ENCODE measurements at regions not wholly inside any gene's neighbourhood (a gene's known extent, or its start where the extent isn't known, plus 50 kb on each side); places are given as distances from the start of the nearest gene placed in this dataset.

GRCh38 chr4:96459105-96459504 lies 619.2 kb downstream of the PDHA2 start:
- Histone ChIP-seq H3K9me3 (ENCODE audit: control insufficient read depth, insufficient read depth, low read length) (peaks cover 2% of the 10 kb centered on the region), H3K4me3 (ENCODE audit: low read depth, low read length) (no peak overlapping the region), H3K36me3 (ENCODE audit: control insufficient read depth, insufficient read depth, low read length) (no peaks in the 10 kb centered on the region), H3K4me1 (ENCODE audit: control insufficient read depth, insufficient read depth, low read length) (no peaks in the 10 kb centered on the region), H3K27me3 (ENCODE audit: control insufficient read depth, insufficient read depth, low read length) (no peaks in the 10 kb centered on the region), H3K27ac (ENCODE audit: low read depth, low read length) (no peak overlapping the region)
- DNase-seq (ENCODE audit: low read depth in 4 of 6, low spot score in 6 of 6), result no peak
- WGBS (ENCODE audit: insufficient coverage), result no CpG with 5 or more reads among the region's 1 CpG

DNA sequence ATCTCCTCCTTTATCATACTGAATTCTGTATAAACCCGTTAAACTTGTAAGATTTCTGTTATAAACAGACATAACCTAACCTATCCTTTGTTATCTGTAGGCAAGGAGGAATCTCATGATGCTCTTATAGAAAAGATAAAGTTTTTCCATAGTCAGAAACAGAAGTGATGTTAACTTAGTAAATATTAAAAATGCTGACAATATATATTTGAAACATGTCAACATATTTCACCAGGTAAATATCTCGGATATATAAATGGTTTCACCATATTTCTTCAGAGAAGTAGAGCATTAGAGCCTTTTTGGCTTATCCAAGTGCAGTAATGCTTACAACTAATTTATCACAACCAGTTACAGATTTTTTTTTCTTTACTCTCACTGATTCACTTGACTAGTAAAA lies 625.9 kb downstream of the PDHA2 start:
- no peak overlapping the region for H3K27ac ChIP-seq (ENCODE audit: low read depth, low read length)
- no peaks in the 10 kb centered on the region for H3K36me3 ChIP-seq (ENCODE audit: control insufficient read depth, insufficient read depth, low read length)
- no peaks in the 10 kb centered on the region for H3K27me3 ChIP-seq (ENCODE audit: control insufficient read depth, insufficient read depth, low read length)
- DNase-seq (ENCODE audit: low read depth in 4 of 6, low spot score in 6 of 6), result no peak
- H3K4me1 ChIP-seq (ENCODE audit: control insufficient read depth, insufficient read depth, low read length), result no peaks in the 10 kb centered on the region
- no peaks in the 10 kb centered on the region for H3K9me3 ChIP-seq (ENCODE audit: control insufficient read depth, insufficient read depth, low read length)
- no peak overlapping the region for H3K4me3 ChIP-seq (ENCODE audit: low read depth, low read length)
- WGBS (ENCODE audit: insufficient coverage), result 86% methylated on average over 1 of the region's 2 CpGs

DNA sequence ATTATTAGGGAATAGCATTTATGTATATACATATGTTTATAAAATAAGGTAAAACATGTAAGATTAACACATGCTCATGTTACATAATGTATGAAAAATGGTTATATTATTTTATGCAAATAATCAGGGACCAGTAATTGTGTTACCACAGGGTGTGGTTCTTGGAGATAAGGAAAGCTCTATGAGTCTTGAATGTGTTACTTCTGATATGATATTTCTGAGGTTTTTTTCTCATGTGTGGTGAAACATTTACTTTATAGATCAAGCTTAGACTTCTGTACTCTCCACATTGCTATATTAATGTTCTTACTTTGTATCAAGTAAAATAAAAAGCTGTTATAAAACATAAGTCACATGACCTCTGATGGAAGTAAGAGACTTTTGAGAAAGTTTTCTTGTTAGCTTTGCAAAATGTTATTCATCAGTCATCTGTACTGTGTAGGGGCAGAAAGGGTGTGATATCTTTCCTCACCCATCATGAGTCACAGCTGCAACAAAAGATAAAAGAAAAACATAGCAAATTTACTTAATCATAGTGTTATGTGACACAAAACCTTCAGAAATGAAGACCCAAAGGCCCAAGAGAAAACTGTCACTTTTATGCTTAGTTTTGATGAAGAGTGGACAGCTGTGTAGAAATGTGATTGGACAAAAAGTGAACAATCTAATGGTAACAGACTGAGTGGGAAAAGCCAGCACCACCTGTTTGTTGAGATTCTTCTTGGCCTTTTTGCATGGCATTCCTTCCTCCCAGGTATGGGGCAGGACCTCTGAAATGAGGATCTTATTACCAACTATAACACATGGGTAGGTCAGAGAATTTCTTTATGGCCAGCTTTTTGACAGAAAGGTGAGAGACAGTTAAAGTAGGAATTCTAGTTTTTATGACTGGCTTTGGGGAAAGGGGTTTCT lies 632.3 kb downstream of the PDHA2 start:
- DNase-seq (ENCODE audit: low read depth in 4 of 6, low spot score in 6 of 6), result no peak
- Histone ChIP-seq H3K27me3 (ENCODE audit: control insufficient read depth, insufficient read depth, low read length) (no peaks in the 10 kb centered on the region), H3K27ac (ENCODE audit: low read depth, low read length) (no peak overlapping the region), H3K4me3 (ENCODE audit: low read depth, low read length) (no peak overlapping the region), H3K9me3 (ENCODE audit: control insufficient read depth, insufficient read depth, low read length) (no peaks in the 10 kb centered on the region), H3K4me1 (ENCODE audit: control insufficient read depth, insufficient read depth, low read length) (no peaks in the 10 kb centered on the region), H3K36me3 (ENCODE audit: control insufficient read depth, insufficient read depth, low read length) (no peaks in the 10 kb centered on the region)

DNA sequence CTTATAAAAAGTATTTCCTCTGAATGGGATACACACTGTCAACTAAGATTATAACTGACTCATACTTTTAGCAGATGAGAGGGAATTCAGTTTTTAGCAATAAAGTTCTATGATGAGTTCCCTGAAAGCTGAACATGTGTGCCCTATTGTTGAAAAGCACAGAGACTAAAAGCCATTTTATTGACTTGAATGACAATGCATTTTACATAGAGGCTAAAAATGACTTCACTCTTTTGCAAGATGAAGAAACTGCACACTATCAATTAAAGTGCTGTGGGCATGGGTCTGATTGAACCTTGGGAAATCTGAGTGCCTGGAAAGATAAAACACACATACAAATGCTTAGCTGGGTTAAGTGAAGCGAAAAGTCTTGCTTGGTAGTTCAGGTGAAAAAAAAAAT lies 633.4 kb downstream of the PDHA2 start:
- no peaks in the 10 kb centered on the region for H3K36me3 ChIP-seq (ENCODE audit: control insufficient read depth, insufficient read depth, low read length)
- H3K9me3 ChIP-seq (ENCODE audit: control insufficient read depth, insufficient read depth, low read length), result no peaks in the 10 kb centered on the region
- H3K27me3 ChIP-seq (ENCODE audit: control insufficient read depth, insufficient read depth, low read length), result no peaks in the 10 kb centered on the region
- DNase-seq (ENCODE audit: low read depth in 4 of 6, low spot score in 6 of 6), result peak in 1 of 6 donors; percentile 1
- H3K4me3 ChIP-seq (ENCODE audit: low read depth, low read length), result no peak overlapping the region
- H3K4me1 ChIP-seq (ENCODE audit: control insufficient read depth, insufficient read depth, low read length), result no peaks in the 10 kb centered on the region
- H3K27ac ChIP-seq (ENCODE audit: low read depth, low read length), result no peak overlapping the region
- no CpG with 5 or more reads among the region's 1 CpG for WGBS (ENCODE audit: insufficient coverage)

DNA sequence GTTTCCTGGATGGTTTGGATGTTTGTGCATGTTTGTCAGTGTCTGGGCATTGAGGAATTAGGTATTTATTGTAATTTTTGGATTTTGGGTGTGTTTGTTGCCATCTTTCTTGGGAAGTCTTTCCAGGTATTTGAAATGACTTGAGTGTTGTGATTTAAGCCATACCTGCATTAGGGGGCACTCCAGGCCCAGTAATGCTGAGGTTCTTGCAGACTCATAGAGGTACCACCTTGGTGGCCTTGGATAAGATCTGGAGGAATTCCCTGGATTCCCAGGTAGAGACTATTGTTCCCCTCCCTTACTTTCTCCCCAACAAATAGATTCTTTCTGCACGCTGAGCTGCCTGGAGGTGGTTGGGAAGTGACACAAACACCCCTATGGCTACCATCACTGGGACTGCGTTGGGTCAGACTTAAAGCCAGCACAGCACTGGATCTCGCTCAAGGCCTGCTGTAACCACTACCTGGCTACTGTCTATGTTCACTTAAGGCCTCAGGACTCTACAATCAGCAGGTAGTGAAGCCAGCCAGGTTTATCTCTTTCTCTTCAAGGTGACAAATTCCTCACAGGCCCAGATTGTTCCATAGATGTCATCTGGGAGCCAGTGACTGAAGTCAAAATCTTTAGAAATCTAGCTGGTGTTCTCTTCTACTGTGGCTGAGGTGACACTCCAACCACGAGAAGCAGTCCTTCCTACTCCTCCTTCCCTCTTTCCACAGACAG lies 643.6 kb downstream of the PDHA2 start:
- Histone ChIP-seq H3K4me1 (ENCODE audit: control insufficient read depth, insufficient read depth, low read length) (no peaks in the 10 kb centered on the region), H3K9me3 (ENCODE audit: control insufficient read depth, insufficient read depth, low read length) (no peaks in the 10 kb centered on the region), H3K27me3 (ENCODE audit: control insufficient read depth, insufficient read depth, low read length) (no peaks in the 10 kb centered on the region), H3K36me3 (ENCODE audit: control insufficient read depth, insufficient read depth, low read length) (no peaks in the 10 kb centered on the region), H3K4me3 (ENCODE audit: low read depth, low read length) (no peak overlapping the region), H3K27ac (ENCODE audit: low read depth, low read length) (no peak overlapping the region)
- no peak for DNase-seq (ENCODE audit: low read depth in 4 of 6, low spot score in 6 of 6)
- 82% methylated on average over 4 of the region's 4 CpGs for whole genome bisulfite sequencing (ENCODE audit: insufficient coverage)

GRCh38 chr4:96486563-96486962 lies 646.7 kb downstream of the PDHA2 start:
- DNase-seq (ENCODE audit: low read depth in 4 of 6, low spot score in 6 of 6), result no peak
- no peaks in the 10 kb centered on the region for H3K4me1 ChIP-seq (ENCODE audit: control insufficient read depth, insufficient read depth, low read length)
- H3K36me3 ChIP-seq (ENCODE audit: control insufficient read depth, insufficient read depth, low read length), result no peaks in the 10 kb centered on the region
- H3K9me3 ChIP-seq (ENCODE audit: control insufficient read depth, insufficient read depth, low read length), result no peaks in the 10 kb centered on the region
- no peak overlapping the region for H3K4me3 ChIP-seq (ENCODE audit: low read depth, low read length)
- no peaks in the 10 kb centered on the region for H3K27me3 ChIP-seq (ENCODE audit: control insufficient read depth, insufficient read depth, low read length)
- no peak overlapping the region for H3K27ac ChIP-seq (ENCODE audit: low read depth, low read length)

- Histone ChIP-seq H3K4me3 (ENCODE audit: low read depth, low read length) (no peak overlapping the region), H3K36me3 (ENCODE audit: control insufficient read depth, insufficient read depth, low read length) (no peaks in the 10 kb centered on the region), H3K9me3 (ENCODE audit: control insufficient read depth, insufficient read depth, low read length) (peaks cover 2% of the 10 kb centered on the region), H3K27ac (ENCODE audit: low read depth, low read length) (no peak overlapping the region), H3K27me3 (ENCODE audit: control insufficient read depth, insufficient read depth, low read length) (no peaks in the 10 kb centered on the region), H3K4me1 (ENCODE audit: control insufficient read depth, insufficient read depth, low read length) (no peaks in the 10 kb centered on the region)
- WGBS (ENCODE audit: insufficient coverage), result no CpG with 5 or more reads among the region's 2 CpGs
- no peak for DNase-seq (ENCODE audit: low read depth in 4 of 6, low spot score in 6 of 6)
Measured at GRCh38 chr4:96497621-96498020, 657.7 kb downstream of the PDHA2 start.

GRCh38 chr4:96504386-96504785 lies 664.5 kb downstream of the PDHA2 start:
- DNase-seq (ENCODE audit: low read depth in 4 of 6, low spot score in 6 of 6), result peak in 1 of 6 donors; percentile 40
- H3K27ac ChIP-seq (ENCODE audit: low read depth, low read length), result no peak overlapping the region
- no peaks in the 10 kb centered on the region for H3K9me3 ChIP-seq (ENCODE audit: control insufficient read depth, insufficient read depth, low read length)
- H3K36me3 ChIP-seq (ENCODE audit: control insufficient read depth, insufficient read depth, low read length), result no peaks in the 10 kb centered on the region
- WGBS (ENCODE audit: insufficient coverage), result 80% methylated on average over 1 of the region's 5 CpGs
- H3K27me3 ChIP-seq (ENCODE audit: control insufficient read depth, insufficient read depth, low read length), result no peaks in the 10 kb centered on the region
- H3K4me3 ChIP-seq (ENCODE audit: low read depth, low read length), result no peak overlapping the region
- no peaks in the 10 kb centered on the region for H3K4me1 ChIP-seq (ENCODE audit: control insufficient read depth, insufficient read depth, low read length)

- no peak for DNase-seq (ENCODE audit: low read depth in 4 of 6, low spot score in 6 of 6)
- H3K4me3 ChIP-seq (ENCODE audit: low read depth, low read length), result no peak overlapping the region
- H3K27me3 ChIP-seq (ENCODE audit: control insufficient read depth, insufficient read depth, low read length), result no peaks in the 10 kb centered on the region
- no peaks in the 10 kb centered on the region for H3K36me3 ChIP-seq (ENCODE audit: control insufficient read depth, insufficient read depth, low read length)
- H3K9me3 ChIP-seq (ENCODE audit: control insufficient read depth, insufficient read depth, low read length), result peaks cover 7% of the 10 kb centered on the region
- H3K27ac ChIP-seq (ENCODE audit: low read depth, low read length), result no peak overlapping the region
- 86% methylated on average over 1 of the region's 2 CpGs for WGBS (ENCODE audit: insufficient coverage)
- H3K4me1 ChIP-seq (ENCODE audit: control insufficient read depth, insufficient read depth, low read length), result no peaks in the 10 kb centered on the region
Measured at GRCh38 chr4:96509039-96509741, 669.3 kb downstream of the PDHA2 start.

Measured in spinal cord (tissue), 9 donors.